ENCODE measurements at regions not wholly inside any gene's neighbourhood (a gene's known extent, or its start where the extent isn't known, plus 50 kb on each side); places are given as distances from the start of the nearest gene placed in this dataset.

- Histone ChIP-seq H3K9me3 (replicated peaks) (no peaks in the 10 kb centered on the region), H3K27me3 (ENCODE audit: low read depth) (no peaks in the 10 kb centered on the region), H3K36me3 (no peaks in the 10 kb centered on the region), H3K4me3 (no peak overlapping the region), H3K27ac (replicated peaks) (no peak overlapping the region), H3K4me1 (no peaks in the 10 kb centered on the region)
- intact Hi-C loops (cut with micrococcal nuclease): no loop called here
- DNase-seq: no peak
- no peak for TF ChIP-seq CTCF (IDR thresholded peaks at IDR 0.05; ENCODE audit: borderline replicate concordance)
Measured at GRCh38 chrX:42127563-42127962, 204.2 kb upstream of the CASK start.

- intact Hi-C loops (cut with micrococcal nuclease): no loop called here
- Histone ChIP-seq H3K36me3 (no peaks in the 10 kb centered on the region), H3K4me1 (no peaks in the 10 kb centered on the region), H3K4me3 (no peak overlapping the region), H3K27ac (replicated peaks) (no peak overlapping the region), H3K9me3 (replicated peaks) (no peaks in the 10 kb centered on the region), H3K27me3 (ENCODE audit: low read depth) (no peaks in the 10 kb centered on the region)
- DNase-seq: no peak
- TF ChIP-seq CTCF (IDR thresholded peaks at IDR 0.05; ENCODE audit: borderline replicate concordance): no peak
Measured at GRCh38 chrX:42123369-42123768, 200.0 kb upstream of the CASK start.

- Histone ChIP-seq H3K4me3 (no peak overlapping the region), H3K27me3 (ENCODE audit: low read depth) (no peaks in the 10 kb centered on the region), H3K9me3 (replicated peaks) (no peaks in the 10 kb centered on the region), H3K27ac (replicated peaks) (no peak overlapping the region), H3K36me3 (no peaks in the 10 kb centered on the region), H3K4me1 (no peaks in the 10 kb centered on the region)
- no peak for TF ChIP-seq CTCF (IDR thresholded peaks at IDR 0.05; ENCODE audit: borderline replicate concordance)
- no peak for DNase-seq
- intact Hi-C loops (cut with micrococcal nuclease): no loop called here
Measured at GRCh38 chrX:42119076-42119475, 195.7 kb upstream of the CASK start.

GRCh38 chrX:42117318-42117717 lies 194.0 kb upstream of the CASK start:
- no peak for DNase-seq
- H3K4me1 ChIP-seq: no peaks in the 10 kb centered on the region
- H3K36me3 ChIP-seq: no peaks in the 10 kb centered on the region
- no peaks in the 10 kb centered on the region for H3K27me3 ChIP-seq (ENCODE audit: low read depth)
- H3K4me3 ChIP-seq: no peak overlapping the region
- H3K27ac ChIP-seq (replicated peaks): no peak overlapping the region
- no peaks in the 10 kb centered on the region for H3K9me3 ChIP-seq (replicated peaks)
- intact Hi-C loops (cut with micrococcal nuclease): no loop called here
- no peak for TF ChIP-seq CTCF (IDR thresholded peaks at IDR 0.05; ENCODE audit: borderline replicate concordance)

- no peaks in the 10 kb centered on the region for H3K36me3 ChIP-seq
- DNase-seq: no peak
- intact Hi-C loops (cut with micrococcal nuclease): no loop called here
- H3K9me3 ChIP-seq (replicated peaks): no peaks in the 10 kb centered on the region
- TF ChIP-seq CTCF (IDR thresholded peaks at IDR 0.05; ENCODE audit: borderline replicate concordance): no peak
- H3K27ac ChIP-seq (replicated peaks): no peak overlapping the region
- no peak overlapping the region for H3K4me3 ChIP-seq
- H3K27me3 ChIP-seq (ENCODE audit: low read depth): no peaks in the 10 kb centered on the region
- H3K4me1 ChIP-seq: no peaks in the 10 kb centered on the region
Measured at GRCh38 chrX:42109428-42109827, 186.1 kb upstream of the CASK start.
